Fibroblast of villous mesenchyme (primary cell): ENCODE measurements at regions not wholly inside any gene's neighbourhood (a gene's known extent, or its start where the extent isn't known, plus 50 kb on each side); places are given as distances from the start of the nearest gene placed in this dataset.
"Not testable (repeated sequence)": the region's sequence is repeated elsewhere in the genome, so short reads cannot be mapped to it uniquely, and the experiment has no call there.

Experiments used
- DNase-seq: peaks from one replicate; pipeline ENCODE4 v3.0.0-alpha.2; 2010; ENCODE audit warnings: low read depth
- H3K4me3 ChIP-seq: 2 replicates; pipeline ENCODE4 v1.5.1; 2011; ENCODE audit warnings: low read depth, mild to moderate bottlenecking, low read length
- CTCF ChIP-seq: IDR thresholded peaks from 2 replicates; pipeline ENCODE4 v1.5.1; 2012; ENCODE audit warnings: low read depth, mild to moderate bottlenecking, low read length; ENCODE audit not compliant: insufficient read depth

- H3K4me3 ChIP-seq: no peak overlapping the region
- TF ChIP-seq CTCF: no peak
- DNase-seq: no peak
Observed at GRCh38 chr13:57897225-57897624, 265.7 kb downstream of the PCDH17 start.

GRCh38 chr13:57899096-57899495, 267.6 kb downstream of the PCDH17 start:
- TF ChIP-seq CTCF: no peak
- H3K4me3 ChIP-seq: no peak overlapping the region
- DNase-seq: no peak

GRCh38 chr13:57909833-57910232, 278.3 kb downstream of the PCDH17 start:
- not testable (repeated sequence) for H3K4me3 ChIP-seq, DNase-seq

GRCh38 chr13:57918086-57918485, 286.5 kb downstream of the PCDH17 start:
- no peak overlapping the region for H3K4me3 ChIP-seq
- DNase-seq: no peak
- TF ChIP-seq CTCF: no peak

GRCh38 chr13:57918913-57919312, 287.4 kb downstream of the PCDH17 start:
- H3K4me3 ChIP-seq: no peak overlapping the region
- TF ChIP-seq CTCF: no peak
- DNase-seq: no peak

GRCh38 chr13:57925250-57925649, 293.7 kb downstream of the PCDH17 start:
- no peak for DNase-seq

GRCh38 chr13:57925751-57926150, 294.2 kb downstream of the PCDH17 start:
- DNase-seq: no peak
- TF ChIP-seq CTCF: no peak

More at GRCh38 chr13:57925250-57925649, 293.7 kb downstream of the PCDH17 start:
- H3K4me3 ChIP-seq: no peak overlapping the region
- no peak for TF ChIP-seq CTCF

More at GRCh38 chr13:57925751-57926150, 294.2 kb downstream of the PCDH17 start:
- H3K4me3 ChIP-seq: no peak overlapping the region
